GM23338 (cell line): ENCODE measurements at regions not wholly inside any gene's neighbourhood (a gene's known extent, or its start where the extent isn't known, plus 50 kb on each side); places are given as distances from the start of the nearest gene placed in this dataset.

ENCODE experiments used
- ATAC-seq: fragments of 200-7000 bp; cut with Tn5 transposase; 3 replicates; pipeline ENCODE4 v1.9.1; 2020
- DNase-seq: peaks from one replicate; pipeline ENCODE4 v3.0.0-alpha.2; 2015; ENCODE audit warnings: low spot score
- H2AFZ ChIP-seq: fragments of 200-600 bp; sonication (generic); 2 replicates; pipeline ENCODE4 v1.8.0; 2016; ENCODE audit warnings: antibody characterized with exemption, mild to moderate bottlenecking, moderate library complexity
- H3F3A ChIP-seq: fragments of 200-600 bp; sonication (generic); replicated peaks from 2 replicates; pipeline ENCODE4 v1.8.0; 2017; ENCODE audit warnings: antibody characterized with exemption, mixed run types, low read depth
- H3K27ac ChIP-seq: fragments of 200-600 bp; sonication (generic); 2 replicates; pipeline ENCODE4 v1.6.1; 2016; ENCODE audit warnings: low read depth
- H3K27me3 ChIP-seq: fragments of 200-600 bp; sonication (generic); 2 replicates; pipeline ENCODE4 v1.8.0; 2016; ENCODE audit warnings: mild to moderate bottlenecking, mixed run types, moderate library complexity; ENCODE audit not compliant: insufficient read depth
- H3K36me3 ChIP-seq: fragments of 200-600 bp; sonication (generic); 2 replicates; pipeline ENCODE4 v1.8.0; 2016; ENCODE audit warnings: mild to moderate bottlenecking; ENCODE audit not compliant: insufficient read depth
- H3K4me1 ChIP-seq: fragments of 200-600 bp; sonication (generic); 2 replicates; pipeline ENCODE4 v1.8.0; 2016; ENCODE audit warnings: mild to moderate bottlenecking, moderate library complexity; ENCODE audit not compliant: insufficient read depth
- H3K4me2 ChIP-seq: fragments of 200-600 bp; sonication (generic); 2 replicates; pipeline ENCODE4 v1.7.1; 2017; ENCODE audit warnings: mixed run types
- H3K4me3 ChIP-seq: fragments of 200-600 bp; sonication (generic); 2 replicates; pipeline ENCODE4 v1.6.1; 2016; ENCODE audit warnings: mixed run types
- H3K79me2 ChIP-seq: fragments of 200-600 bp; sonication (generic); replicated peaks from 2 replicates; pipeline ENCODE4 v1.8.0; 2017; ENCODE audit warnings: mild to moderate bottlenecking; ENCODE audit not compliant: insufficient read depth
- H3K9me2 ChIP-seq: fragments of 200-600 bp; sonication (generic); 2 replicates; pipeline ENCODE4 v1.8.0; 2017; ENCODE audit not compliant: insufficient read depth
- H4K20me1 ChIP-seq: fragments of 200-600 bp; sonication (generic); replicated peaks from 2 replicates; pipeline ENCODE4 v1.8.0; 2017; ENCODE audit warnings: mild to moderate bottlenecking; ENCODE audit not compliant: insufficient read depth
- H3K27ac Mint-ChIP-seq: 2 replicates; pipeline ENCODE4 v1.8.0; 2020; ENCODE audit warnings: inconsistent platforms, mild to moderate bottlenecking, moderate library complexity, mixed read lengths
- H3K27me3 Mint-ChIP-seq: 3 replicates; pipeline ENCODE4 v1.8.0; 2022; ENCODE audit warnings: low read depth, mild to moderate bottlenecking, moderate library complexity, mixed read lengths, inconsistent platforms; ENCODE audit not compliant: insufficient read depth, poor library complexity
- H3K36me3 Mint-ChIP-seq: 3 replicates; pipeline ENCODE4 v1.8.0; 2021; ENCODE audit warnings: low read depth, mild to moderate bottlenecking, inconsistent platforms, moderate library complexity, mixed read lengths
- H3K4me1 Mint-ChIP-seq: 3 replicates; pipeline ENCODE4 v1.8.0; 2020; ENCODE audit warnings: mild to moderate bottlenecking, inconsistent platforms, mixed read lengths
- H3K4me3 Mint-ChIP-seq: 3 replicates; pipeline ENCODE4 v1.8.0; 2021; ENCODE audit warnings: moderate library complexity, mild to moderate bottlenecking, inconsistent platforms, mixed read lengths
- H3K9me3 Mint-ChIP-seq: 3 replicates; pipeline ENCODE4 v1.8.0; 2020; ENCODE audit warnings: moderate library complexity, mild to moderate bottlenecking, inconsistent platforms, mixed read lengths
- CREB1 ChIP-seq: fragments of 250-450 bp; sonication (Bioruptor Pico); IDR thresholded peaks from 2 replicates; pipeline ENCODE4 v1.5.0; 2020; ENCODE audit warnings: low read depth, mild to moderate bottlenecking, moderate library complexity
- ETS1 ChIP-seq: IDR thresholded peaks from 2 replicates; pipeline ENCODE4 v1.6.1; 2016; ENCODE audit warnings: antibody characterized with exemption
- EZH2 ChIP-seq: fragments of 200-600 bp; sonication (generic); IDR thresholded peaks from one replicate; pipeline ENCODE4 v1.8.0; 2017; ENCODE audit warnings: antibody characterized with exemption, mild to moderate bottlenecking, low read depth; ENCODE audit not compliant: unreplicated experiment
- EZH2phosphoT487 ChIP-seq: fragments of 200-600 bp; sonication (generic); IDR thresholded peaks from one replicate; pipeline ENCODE4 v1.8.1; 2018; ENCODE audit warnings: antibody characterized with exemption; ENCODE audit not compliant: unreplicated experiment
- JUNB ChIP-seq: IDR thresholded peaks from one replicate; pipeline ENCODE4 v1.6.1; 2016; ENCODE audit warnings: antibody characterized with exemption; ENCODE audit not compliant: unreplicated experiment
- NANOG ChIP-seq: IDR thresholded peaks from 2 replicates; pipeline ENCODE4 v1.6.1; 2016; ENCODE audit warnings: antibody characterized with exemption, borderline replicate concordance
- POLR2AphosphoS5 ChIP-seq: IDR thresholded peaks from 2 replicates; pipeline ENCODE4 v1.6.1; 2016; ENCODE audit warnings: antibody characterized with exemption, low read depth
- STAT1 ChIP-seq: IDR thresholded peaks from one replicate; pipeline ENCODE4 v1.6.1; 2016; ENCODE audit warnings: antibody characterized with exemption; ENCODE audit not compliant: unreplicated experiment
- ZNF114 ChIP-seq: fragments of 250-450 bp; sonication (Bioruptor Pico); IDR thresholded peaks from 2 replicates; pipeline ENCODE4 v1.5.0; 2020; ENCODE audit warnings: mild to moderate bottlenecking, moderate library complexity
- ZNF331 ChIP-seq: fragments of 250-450 bp; sonication (Bioruptor Pico); IDR thresholded peaks from 2 replicates; pipeline ENCODE4 v1.5.0; 2020; ENCODE audit warnings: low read depth, mild to moderate bottlenecking, moderate library complexity
- ZNF462 ChIP-seq: fragments of 250-450 bp; sonication (Bioruptor Pico); IDR thresholded peaks from 2 replicates; pipeline ENCODE4 v1.5.0; 2020; ENCODE audit warnings: mild to moderate bottlenecking, moderate library complexity
- TF ChIP-seq, protein P1 (sequence below), 2 experiments: fragments of 200-600 bp in 1 of 2; sonication (generic) in 1 of 2; conservative IDR thresholded peaks; 2 replicates each; pipeline versions ENCODE4 v1.5.1 to v1.6.1; 2016 to 2017; ENCODE audit warnings: antibody characterized with exemption in 2 of 2, low read depth in 2 of 2, mild to moderate bottlenecking in 2 of 2, moderate library complexity in 1 of 2
- TF ChIP-seq, protein P2 (sequence below): IDR thresholded peaks from one replicate; pipeline ENCODE4 v1.6.1; 2018; ENCODE audit warnings: antibody characterized with exemption; ENCODE audit not compliant: unreplicated experiment

DNA sequence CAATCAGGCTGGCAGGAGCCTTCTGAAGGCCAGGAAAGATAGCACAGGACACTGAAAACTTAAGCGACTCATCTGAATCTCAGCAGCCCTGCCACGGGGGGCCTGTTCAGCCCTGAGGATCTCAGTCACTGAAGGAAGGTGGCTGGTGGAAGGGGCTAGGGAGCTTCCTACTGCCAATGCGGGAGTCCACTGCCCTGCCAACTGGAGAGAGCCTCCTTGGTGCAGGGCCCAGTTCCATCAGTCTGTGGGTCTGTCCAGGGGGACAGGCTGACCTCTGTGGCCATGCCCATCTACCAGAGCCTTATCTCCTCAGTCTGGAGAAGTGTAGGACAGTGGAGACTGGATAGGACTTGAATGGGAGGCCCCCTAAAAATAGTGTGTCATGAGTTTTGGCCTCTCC, 1851.6 kb downstream of the TP53TG3F start:
- Histone ChIP-seq H3K4me3 (no peak overlapping the region), H3K79me2 (no peaks in the 10 kb centered on the region), H3K27me3 (no peaks in the 10 kb centered on the region), H3K9me2 (no peaks in the 10 kb centered on the region), H3K36me3 (no peaks in the 10 kb centered on the region), H3K27ac (no peak overlapping the region), H3F3A (no peaks in the 10 kb centered on the region), H4K20me1 (no peaks in the 10 kb centered on the region), H3K4me2 (no peak overlapping the region), H2AFZ (no peak overlapping the region), H3K4me1 (no peaks in the 10 kb centered on the region)
- H3K4me3 Mint-ChIP-seq, result no peak overlapping the region
- peaks cover 36% of the 10 kb centered on the region for H3K36me3 Mint-ChIP-seq
- DNase-seq, result no peak
- no peak for ATAC-seq
- no peak overlapping the region for H3K27ac Mint-ChIP-seq
- H3K4me1 Mint-ChIP-seq, result no peaks in the 10 kb centered on the region
- peaks cover 100% of the 10 kb centered on the region for H3K9me3 Mint-ChIP-seq
- peaks cover 1% of the 10 kb centered on the region for H3K27me3 Mint-ChIP-seq
- TF ChIP-seq EZH2 (no peak), CREB1 (CRISPR knock-in tag) (no peak), ETS1 (no peak), EZH2phosphoT487 (no peak), NANOG (no peak), ZNF331 (CRISPR knock-in tag) (no peak), POLR2AphosphoS5 (no peak), ZNF462 (CRISPR knock-in tag) (no peak), STAT1 (no peak), JUNB (no peak), ZNF114 (no peak)
- TF ChIP-seq, protein P1, sequence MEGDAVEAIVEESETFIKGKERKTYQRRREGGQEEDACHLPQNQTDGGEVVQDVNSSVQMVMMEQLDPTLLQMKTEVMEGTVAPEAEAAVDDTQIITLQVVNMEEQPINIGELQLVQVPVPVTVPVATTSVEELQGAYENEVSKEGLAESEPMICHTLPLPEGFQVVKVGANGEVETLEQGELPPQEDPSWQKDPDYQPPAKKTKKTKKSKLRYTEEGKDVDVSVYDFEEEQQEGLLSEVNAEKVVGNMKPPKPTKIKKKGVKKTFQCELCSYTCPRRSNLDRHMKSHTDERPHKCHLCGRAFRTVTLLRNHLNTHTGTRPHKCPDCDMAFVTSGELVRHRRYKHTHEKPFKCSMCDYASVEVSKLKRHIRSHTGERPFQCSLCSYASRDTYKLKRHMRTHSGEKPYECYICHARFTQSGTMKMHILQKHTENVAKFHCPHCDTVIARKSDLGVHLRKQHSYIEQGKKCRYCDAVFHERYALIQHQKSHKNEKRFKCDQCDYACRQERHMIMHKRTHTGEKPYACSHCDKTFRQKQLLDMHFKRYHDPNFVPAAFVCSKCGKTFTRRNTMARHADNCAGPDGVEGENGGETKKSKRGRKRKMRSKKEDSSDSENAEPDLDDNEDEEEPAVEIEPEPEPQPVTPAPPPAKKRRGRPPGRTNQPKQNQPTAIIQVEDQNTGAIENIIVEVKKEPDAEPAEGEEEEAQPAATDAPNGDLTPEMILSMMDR (conservative IDR thresholded peaks at IDR 0.05; ENCODE audit: low read depth in 2 of 2), result no peak
- TF ChIP-seq, protein P2, sequence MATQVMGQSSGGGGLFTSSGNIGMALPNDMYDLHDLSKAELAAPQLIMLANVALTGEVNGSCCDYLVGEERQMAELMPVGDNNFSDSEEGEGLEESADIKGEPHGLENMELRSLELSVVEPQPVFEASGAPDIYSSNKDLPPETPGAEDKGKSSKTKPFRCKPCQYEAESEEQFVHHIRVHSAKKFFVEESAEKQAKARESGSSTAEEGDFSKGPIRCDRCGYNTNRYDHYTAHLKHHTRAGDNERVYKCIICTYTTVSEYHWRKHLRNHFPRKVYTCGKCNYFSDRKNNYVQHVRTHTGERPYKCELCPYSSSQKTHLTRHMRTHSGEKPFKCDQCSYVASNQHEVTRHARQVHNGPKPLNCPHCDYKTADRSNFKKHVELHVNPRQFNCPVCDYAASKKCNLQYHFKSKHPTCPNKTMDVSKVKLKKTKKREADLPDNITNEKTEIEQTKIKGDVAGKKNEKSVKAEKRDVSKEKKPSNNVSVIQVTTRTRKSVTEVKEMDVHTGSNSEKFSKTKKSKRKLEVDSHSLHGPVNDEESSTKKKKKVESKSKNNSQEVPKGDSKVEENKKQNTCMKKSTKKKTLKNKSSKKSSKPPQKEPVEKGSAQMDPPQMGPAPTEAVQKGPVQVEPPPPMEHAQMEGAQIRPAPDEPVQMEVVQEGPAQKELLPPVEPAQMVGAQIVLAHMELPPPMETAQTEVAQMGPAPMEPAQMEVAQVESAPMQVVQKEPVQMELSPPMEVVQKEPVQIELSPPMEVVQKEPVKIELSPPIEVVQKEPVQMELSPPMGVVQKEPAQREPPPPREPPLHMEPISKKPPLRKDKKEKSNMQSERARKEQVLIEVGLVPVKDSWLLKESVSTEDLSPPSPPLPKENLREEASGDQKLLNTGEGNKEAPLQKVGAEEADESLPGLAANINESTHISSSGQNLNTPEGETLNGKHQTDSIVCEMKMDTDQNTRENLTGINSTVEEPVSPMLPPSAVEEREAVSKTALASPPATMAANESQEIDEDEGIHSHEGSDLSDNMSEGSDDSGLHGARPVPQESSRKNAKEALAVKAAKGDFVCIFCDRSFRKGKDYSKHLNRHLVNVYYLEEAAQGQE, result no peak
